ENCODE measurements at regions not wholly inside any gene's neighbourhood (a gene's known extent, or its start where the extent isn't known, plus 50 kb on each side); places are given as distances from the start of the nearest gene placed in this dataset.

- no peak for DNase-seq
Measured at GRCh38 chr18:67282796-67283195, 233.7 kb downstream of the DSEL start.

DNA sequence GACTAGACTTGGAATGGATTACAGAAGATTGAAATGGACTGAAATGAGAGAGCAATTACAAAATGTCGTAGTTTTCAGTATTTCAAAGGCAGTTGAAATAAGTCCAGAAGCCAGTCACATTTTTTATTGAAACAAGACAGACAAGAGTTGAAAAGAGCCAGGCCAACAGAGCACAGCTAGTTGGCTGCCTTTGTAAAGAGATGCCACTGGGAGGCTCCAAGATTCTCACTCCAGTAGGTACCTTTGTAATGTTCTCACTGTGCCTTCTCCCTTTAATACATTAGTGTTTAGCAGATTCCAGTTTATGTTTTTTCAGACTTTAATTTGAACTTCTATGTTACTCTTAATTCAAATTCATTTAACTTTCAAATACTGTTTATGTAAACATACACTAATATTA is 234.8 kb downstream of the DSEL start:
- DNase-seq = no peak

DNA sequence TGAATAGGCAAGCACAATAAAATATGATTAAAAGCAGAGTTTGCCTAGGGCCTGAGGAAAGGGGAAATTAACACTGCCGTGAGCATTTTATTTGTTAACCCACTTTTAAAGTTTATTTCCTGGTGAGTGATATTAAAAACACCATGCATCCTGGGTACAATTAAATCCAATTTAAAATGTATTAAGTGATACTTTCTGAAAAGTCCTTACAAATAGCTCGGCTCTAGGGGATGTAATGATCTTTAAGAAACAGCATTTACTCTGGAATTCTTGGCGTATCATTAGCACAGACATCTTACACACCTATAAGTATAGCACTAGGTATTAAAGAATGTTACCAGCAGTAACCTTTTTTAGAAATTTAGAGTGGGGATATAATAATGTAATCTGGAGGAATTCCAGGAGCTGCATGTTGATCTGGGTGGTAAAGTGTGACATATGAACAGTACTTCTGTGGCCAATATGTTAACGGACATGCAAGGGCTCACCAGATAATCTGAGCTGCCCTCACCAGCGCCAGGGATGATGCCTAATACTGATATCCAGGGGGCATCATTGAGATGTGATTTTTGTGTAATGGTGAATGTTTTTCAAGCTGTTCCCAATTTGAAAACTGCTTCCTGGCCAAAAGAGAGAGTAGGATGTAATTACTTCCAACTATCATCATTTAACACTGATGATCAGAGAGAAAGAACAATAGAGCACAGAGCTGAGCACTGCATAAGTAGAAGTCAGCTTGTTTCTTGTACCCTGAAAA is 235.9 kb downstream of the DSEL start:
- no peak for DNase-seq

- DNase-seq = no peak
Measured at GRCh38 chr18:67279988-67280387, 236.5 kb downstream of the DSEL start.

GRCh38 chr18:67278984-67279383 is 237.5 kb downstream of the DSEL start:
- DNase-seq = no peak

GRCh38 chr18:67276638-67277037 is 239.9 kb downstream of the DSEL start:
- no peak for DNase-seq

- DNase-seq = no peak
Measured at GRCh38 chr18:67273288-67273687, 243.2 kb downstream of the DSEL start.

DNA sequence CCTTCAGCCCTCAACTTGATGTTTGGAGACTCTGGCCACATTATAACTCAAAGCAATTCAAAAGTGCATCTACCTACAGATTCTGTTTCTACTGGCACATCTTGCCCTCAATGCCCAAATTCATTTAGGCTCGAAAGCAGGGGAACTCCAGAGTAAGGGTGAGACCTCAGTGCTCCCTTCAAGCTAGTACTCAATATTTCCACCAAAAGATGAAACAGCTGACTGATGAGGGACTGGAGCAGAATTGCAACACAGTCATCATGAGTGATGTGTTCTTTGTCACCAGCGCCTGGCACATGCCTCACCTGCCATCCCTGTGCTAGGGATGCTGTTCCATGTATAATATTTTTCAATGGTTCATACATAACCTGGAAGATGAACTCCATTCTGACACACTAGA is 247.3 kb downstream of the DSEL start:
- no peak for DNase-seq

GRCh38 chr18:67268530-67268929 is 248.0 kb downstream of the DSEL start:
- no peak for DNase-seq

DNA sequence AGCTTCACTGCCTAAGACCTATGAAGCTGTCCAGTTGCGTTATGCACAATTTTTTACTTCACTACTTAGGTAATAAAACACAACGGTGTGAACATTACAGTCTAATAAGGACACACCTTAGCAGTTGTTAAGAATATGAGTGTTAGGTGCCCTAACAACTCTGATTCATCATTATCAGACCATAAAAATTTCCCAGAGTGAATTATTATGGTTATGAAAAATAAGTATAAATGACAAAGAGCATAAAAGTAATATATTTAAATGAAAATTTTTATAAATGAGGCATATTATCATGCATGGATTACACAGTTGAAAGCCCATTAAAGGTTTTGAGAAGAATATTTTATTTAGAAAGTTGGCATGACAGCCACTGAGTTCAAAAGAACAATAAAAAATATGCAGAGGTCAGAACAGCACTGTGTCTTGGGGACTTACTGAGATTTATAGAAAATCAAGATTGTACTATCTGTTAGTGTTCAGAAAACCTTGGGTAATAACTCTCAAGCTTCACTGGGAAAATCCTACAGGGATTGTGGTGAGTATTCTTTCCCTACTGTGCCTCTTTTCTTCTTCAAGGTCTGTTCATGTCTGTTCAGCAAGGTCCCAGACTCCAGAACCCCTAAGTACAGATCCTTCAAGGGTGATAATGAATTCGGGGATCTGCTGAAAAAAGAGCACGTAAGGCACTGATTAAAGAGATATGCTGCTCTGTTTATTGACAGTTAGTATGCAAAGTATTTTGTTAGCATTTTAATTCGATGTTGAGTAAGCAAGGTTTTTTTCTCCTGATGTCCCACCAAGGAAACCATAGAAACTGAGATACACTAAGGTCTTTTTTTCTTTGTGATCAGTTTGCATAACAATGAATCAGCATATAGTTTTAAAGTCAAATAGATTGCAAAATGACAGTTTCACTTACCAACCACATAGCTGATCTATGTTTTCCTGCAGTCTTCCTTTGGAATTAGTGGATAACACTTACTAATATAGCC is 250.0 kb downstream of the DSEL start:
- peak; percentile 7 for DNase-seq

DNA sequence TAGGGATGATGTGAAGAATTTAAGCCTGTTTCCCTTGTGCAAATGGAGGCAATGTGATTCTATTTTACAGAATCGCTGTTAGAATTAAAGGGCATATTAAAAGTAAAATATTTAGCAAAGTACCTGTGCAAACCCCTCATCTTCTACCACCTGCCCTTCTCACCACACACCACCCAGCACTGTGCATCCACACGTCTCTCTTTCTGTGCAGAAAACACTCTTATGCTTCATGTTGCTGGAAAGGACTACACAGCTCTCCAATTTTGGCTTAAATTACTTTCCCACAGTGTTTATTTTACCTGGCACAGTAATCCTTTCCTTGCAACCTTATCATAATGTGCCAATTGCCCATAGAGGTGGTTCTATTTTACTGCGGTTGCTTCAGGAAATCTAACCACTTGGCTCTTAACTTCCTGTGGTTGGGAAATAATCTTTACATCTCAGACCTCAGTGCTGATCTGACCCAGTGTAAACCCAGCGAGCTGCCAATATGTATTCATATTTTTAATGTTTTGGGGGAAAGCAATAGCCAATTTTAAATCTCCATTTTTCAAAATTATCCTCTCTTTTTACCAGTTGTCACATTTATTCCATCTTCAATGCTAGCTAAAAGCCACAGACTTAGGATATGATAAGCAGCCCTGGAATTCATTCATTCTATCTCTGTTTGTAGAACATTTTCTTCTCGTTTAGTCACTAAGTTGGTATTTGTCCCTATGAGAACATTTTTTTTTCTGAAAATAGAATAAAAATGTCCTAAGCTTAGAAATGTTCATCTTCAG is 250.9 kb downstream of the DSEL start:
- DNase-seq = no peak

- DNase-seq = no peak
Measured at GRCh38 chr18:67261931-67262552, 254.5 kb downstream of the DSEL start.

DNA sequence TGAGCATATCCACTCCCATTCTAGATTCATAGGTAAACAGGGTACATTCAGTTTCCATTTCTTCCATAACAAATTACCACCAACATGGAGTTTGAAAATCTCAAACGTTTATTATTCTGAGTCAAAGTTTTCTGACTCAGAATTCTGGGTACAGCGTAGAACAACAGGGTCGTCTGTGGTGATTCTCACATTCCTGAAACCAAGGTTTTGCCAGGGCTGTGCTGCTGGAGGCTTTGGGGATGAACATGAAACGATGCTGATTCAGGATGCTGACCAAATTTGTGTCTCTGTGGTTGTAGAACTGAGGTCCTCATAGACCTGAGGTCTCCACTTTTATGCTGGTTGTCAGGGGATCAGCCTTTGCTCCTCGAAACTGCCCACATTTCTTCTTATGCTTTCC is 255.7 kb downstream of the DSEL start:
- DNase-seq = no peak

GRCh38 chr18:67250776-67251424 is 265.6 kb downstream of the DSEL start:
- no peak for DNase-seq

- no peak for DNase-seq
Measured at GRCh38 chr18:67243799-67244587, 272.5 kb downstream of the DSEL start.

- no peak for DNase-seq
Measured at GRCh38 chr18:67242001-67242400, 274.5 kb downstream of the DSEL start.

GRCh38 chr18:67241299-67241698 is 275.2 kb downstream of the DSEL start:
- peak; percentile 12 for DNase-seq

- DNase-seq = no peak
Measured at GRCh38 chr18:67239826-67240225, 276.7 kb downstream of the DSEL start.

- no peak for DNase-seq
Measured at GRCh38 chr18:67232991-67233390, 283.5 kb downstream of the DSEL start.

DNA sequence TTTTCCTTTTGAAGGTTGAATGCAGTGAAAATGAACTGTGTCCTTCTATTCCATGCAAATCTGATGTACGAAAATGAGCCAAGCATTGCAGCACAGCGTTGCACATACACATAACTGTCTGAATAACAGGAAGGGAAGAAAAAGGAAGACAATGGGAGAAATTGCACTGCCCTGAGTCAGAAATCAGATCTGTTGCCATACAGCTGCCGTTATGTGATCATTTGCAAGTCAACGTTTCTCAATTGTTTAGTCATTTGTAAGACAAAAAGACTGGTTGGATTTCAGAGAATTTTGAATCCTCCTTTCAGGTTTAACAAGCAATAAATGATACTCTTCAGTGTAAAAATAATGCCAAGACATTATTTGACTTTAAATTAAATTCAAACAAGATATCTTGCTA is 284.1 kb downstream of the DSEL start:
- peak; percentile 37 for DNase-seq

- DNase-seq = no peak
Measured at GRCh38 chr18:67222887-67223286, 293.6 kb downstream of the DSEL start.
